ENCODE measurements at regions not wholly inside any gene's neighbourhood (a gene's known extent, or its start where the extent isn't known, plus 50 kb on each side); places are given as distances from the start of the nearest gene placed in this dataset.

- TF ChIP-seq YY1 (IDR thresholded peaks at IDR 0.05; ENCODE audit: low read depth): no peak
- no peak for TF ChIP-seq REST (IDR thresholded peaks at IDR 0.05; ENCODE audit: low read depth)
- no peak for TF ChIP-seq CREB1 (IDR thresholded peaks at IDR 0.05; ENCODE audit: low read depth)
- TF ChIP-seq TAF1 (IDR thresholded peaks at IDR 0.05; ENCODE audit: low read depth): no peak
- no peak for TF ChIP-seq RAD21 (IDR thresholded peaks at IDR 0.05; ENCODE audit: low read depth)
- no peak for TF ChIP-seq EP300 (IDR thresholded peaks at IDR 0.05; ENCODE audit: borderline replicate concordance)
- no peak for TF ChIP-seq TCF12 (IDR thresholded peaks at IDR 0.05; ENCODE audit: low read depth)
- TF ChIP-seq TEAD4 (IDR thresholded peaks at IDR 0.05): no peak
- no peak for TF ChIP-seq MAX (IDR thresholded peaks at IDR 0.05)
These were observed 110.4 kb downstream of the OTOL1 start for GRCh38 chr3:161607056-161607455.
